Tibial artery (tissue), 4 donors: ENCODE measurements at regions not wholly inside any gene's neighbourhood (a gene's known extent, or its start where the extent isn't known, plus 50 kb on each side); places are given as distances from the start of the nearest gene placed in this dataset.
A peak's percentile ranks its signal among the peaks of the same experiment; 100 is the strongest.

ENCODE experiments used
- DNase-seq, 2 donors: peaks; one replicate each; pipeline ENCODE4 v3.0.0-alpha.2; 2019
- H3K27ac ChIP-seq, 2 donors: fragments of 200-600 bp; sonication (generic) in 1 of 2; 1 replicate in 1 of 2; 2 replicates in 1 of 2; pipeline ENCODE4 v1.5.1; 2018 to 2019; ENCODE audit warnings: mild to moderate bottlenecking in 1 of 2
- H3K27me3 ChIP-seq, 2 donors: fragments of 200-600 bp; sonication (generic) in 1 of 2; one replicate each; pipeline versions ENCODE4 v1.5.1 to v1.6.0; 2016 to 2019
- H3K36me3 ChIP-seq, 3 donors: fragments of 200-600 bp; sonication (generic) in 2 of 3; one replicate each; pipeline ENCODE4 v1.5.1; 2016 to 2019; ENCODE audit warnings: mild to moderate bottlenecking in 2 of 3
- H3K4me1 ChIP-seq, 4 donors: fragments of 200-600 bp; sonication (generic) in 2 of 4; 1 replicate in 3 of 4; 2 replicates in 1 of 4; pipeline ENCODE4 v1.5.1; 2016 to 2019
- H3K4me3 ChIP-seq, 2 donors: fragments of 200-600 bp; sonication (generic) in 1 of 2; 1 replicate in 1 of 2; 2 replicates in 1 of 2; pipeline ENCODE4 v1.5.1; 2018 to 2019; ENCODE audit warnings: mild to moderate bottlenecking in 2 of 2
- H3K9me3 ChIP-seq, 3 donors: fragments of 200-600 bp; sonication (generic) in 1 of 3; one replicate each; pipeline ENCODE4 v1.5.1; 2016 to 2019
- CTCF ChIP-seq, 2 experiments: fragments of 200-600 bp in 1 of 2; fragments of 450-650 bp in 1 of 2; IDR thresholded peaks; one replicate each; pipeline ENCODE4 v1.5.1; 2017 to 2019; ENCODE audit warnings: antibody characterized with exemption in 2 of 2, mild to moderate bottlenecking in 1 of 2, moderate library complexity in 1 of 2
- intact Hi-C: fragments of 100-400 bp; cut with DNase I; formaldehyde crosslinking; loops from one replicate; pipeline ENCODE4 v1.15.0; 2023; ENCODE audit warnings: low total_unique reads

- Histone ChIP-seq H3K4me1 (no peaks in the 10 kb centered on the region), H3K27me3 (no peaks in the 10 kb centered on the region), H3K9me3 (no peaks in the 10 kb centered on the region), H3K36me3 (peaks cover 0 to 13% (median 6%) of the 10 kb centered on the region in 3 donors), H3K27ac (no peak overlapping the region), H3K4me3 (no peak overlapping the region)
- TF ChIP-seq CTCF (IDR thresholded peaks at IDR 0.05) = no peak
- DNase-seq = no peak
- intact Hi-C loops = no loop called here
Observed at GRCh38 chr7:22949221-22949620, 64.7 kb downstream of the HYCC1 start.

GRCh38 chr7:22948770-22949169 is 65.2 kb downstream of the HYCC1 start:
- Histone ChIP-seq H3K4me1 (no peaks in the 10 kb centered on the region), H3K36me3 (peaks cover 0 to 13% (median 6%) of the 10 kb centered on the region in 3 donors), H3K27me3 (no peaks in the 10 kb centered on the region), H3K9me3 (no peaks in the 10 kb centered on the region), H3K27ac (no peak overlapping the region), H3K4me3 (no peak overlapping the region)
- TF ChIP-seq CTCF (IDR thresholded peaks at IDR 0.05) = no peak
- no peak for DNase-seq
- intact Hi-C loops = no loop called here

GRCh38 chr7:22945584-22945983 is 68.3 kb downstream of the HYCC1 start:
- DNase-seq = no peak
- TF ChIP-seq CTCF (IDR thresholded peaks at IDR 0.05) = no peak

GRCh38 chr7:22944510-22944909 is 69.4 kb downstream of the HYCC1 start:
- H3K4me3 ChIP-seq = no peak overlapping the region
- no peaks in the 10 kb centered on the region for H3K27me3 ChIP-seq
- DNase-seq = no peak
- intact Hi-C loops = no loop called here
- H3K27ac ChIP-seq = no peak overlapping the region
- peaks cover 0 to 21% (median 9%) of the 10 kb centered on the region in 3 donors for H3K36me3 ChIP-seq
- TF ChIP-seq CTCF (IDR thresholded peaks at IDR 0.05) = no peak
- peaks cover 0 to 7% (median 0%) of the 10 kb centered on the region in 4 donors for H3K4me1 ChIP-seq
- H3K9me3 ChIP-seq = no peaks in the 10 kb centered on the region

More at GRCh38 chr7:22945584-22945983, 68.3 kb downstream of the HYCC1 start:
- Histone ChIP-seq H3K9me3 (no peaks in the 10 kb centered on the region), H3K4me1 (peaks cover 0 to 7% (median 0%) of the 10 kb centered on the region in 4 donors), H3K27ac (no peak overlapping the region), H3K4me3 (no peak overlapping the region), H3K27me3 (no peaks in the 10 kb centered on the region), H3K36me3 (peaks cover 0 to 17% (median 6%) of the 10 kb centered on the region in 3 donors)
- intact Hi-C loops = no loop called here

- no peaks in the 10 kb centered on the region for H3K9me3 ChIP-seq
- TF ChIP-seq CTCF (IDR thresholded peaks at IDR 0.05) = no peak
- H3K4me1 ChIP-seq = peaks cover 0 to 7% (median 0%) of the 10 kb centered on the region in 4 donors
- H3K27me3 ChIP-seq = no peaks in the 10 kb centered on the region
- peaks cover 0 to 21% (median 12%) of the 10 kb centered on the region in 3 donors for H3K36me3 ChIP-seq
- intact Hi-C loops = no loop called here
- H3K27ac ChIP-seq = no peak overlapping the region
- DNase-seq = peak in 1 of 2 donors; percentile 24
- no peak overlapping the region for H3K4me3 ChIP-seq
Observed at GRCh38 chr7:22944022-22944421, 69.9 kb downstream of the HYCC1 start.

- Histone ChIP-seq H3K4me3 (no peak overlapping the region), H3K9me3 (no peaks in the 10 kb centered on the region), H3K36me3 (peaks cover 0 to 21% (median 12%) of the 10 kb centered on the region in 3 donors), H3K4me1 (peaks cover 0 to 7% (median 0%) of the 10 kb centered on the region in 4 donors), H3K27ac (no peak overlapping the region), H3K27me3 (no peaks in the 10 kb centered on the region)
- no peak for TF ChIP-seq CTCF (IDR thresholded peaks at IDR 0.05)
- DNase-seq = no peak
- intact Hi-C loops = no loop called here
Observed at GRCh38 chr7:22942191-22942590, 71.7 kb downstream of the HYCC1 start.
